Retina (tissue), 1 donor: ENCODE measurements at regions not wholly inside any gene's neighbourhood (a gene's known extent, or its start where the extent isn't known, plus 50 kb on each side); places are given as distances from the start of the nearest gene placed in this dataset.

Experiments
- DNase-seq: peaks from one replicate; pipeline ENCODE4 v3.0.0-alpha.2; 2016

- DNase-seq = no peak
Observed at GRCh38 chr16:5446623-5447240, 349.1 kb upstream of the EEF2KMT start.

DNA sequence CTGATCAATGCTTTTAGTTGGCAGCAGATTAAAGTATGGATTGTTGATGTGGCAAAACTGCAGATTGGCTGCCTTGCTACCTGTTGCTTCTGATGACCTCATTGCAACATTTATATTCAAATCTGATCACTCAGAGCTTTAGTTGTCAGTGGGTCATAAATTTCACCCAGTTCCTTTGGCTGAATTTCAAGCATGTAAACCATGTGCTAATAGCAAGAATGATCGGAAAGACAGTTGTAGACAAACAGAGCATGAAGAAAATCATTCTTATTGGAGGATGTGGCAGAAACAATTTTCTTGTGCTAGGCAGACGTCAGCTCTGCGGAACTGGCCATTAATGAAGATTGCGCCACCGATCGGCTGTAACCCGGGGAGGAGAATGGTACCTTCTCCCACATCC lies 346.6 kb upstream of the EEF2KMT start:
- no peak for DNase-seq

GRCh38 chr16:5442986-5443385 lies 345.4 kb upstream of the EEF2KMT start:
- no peak for DNase-seq

GRCh38 chr16:5442054-5442453 lies 344.5 kb upstream of the EEF2KMT start:
- no peak for DNase-seq

- DNase-seq = no peak
Observed at GRCh38 chr16:5438591-5438990, 341.0 kb upstream of the EEF2KMT start.

GRCh38 chr16:5433587-5433986 lies 336.0 kb upstream of the EEF2KMT start:
- DNase-seq = no peak

GRCh38 chr16:5432166-5432565 lies 334.6 kb upstream of the EEF2KMT start:
- DNase-seq = no peak

DNA sequence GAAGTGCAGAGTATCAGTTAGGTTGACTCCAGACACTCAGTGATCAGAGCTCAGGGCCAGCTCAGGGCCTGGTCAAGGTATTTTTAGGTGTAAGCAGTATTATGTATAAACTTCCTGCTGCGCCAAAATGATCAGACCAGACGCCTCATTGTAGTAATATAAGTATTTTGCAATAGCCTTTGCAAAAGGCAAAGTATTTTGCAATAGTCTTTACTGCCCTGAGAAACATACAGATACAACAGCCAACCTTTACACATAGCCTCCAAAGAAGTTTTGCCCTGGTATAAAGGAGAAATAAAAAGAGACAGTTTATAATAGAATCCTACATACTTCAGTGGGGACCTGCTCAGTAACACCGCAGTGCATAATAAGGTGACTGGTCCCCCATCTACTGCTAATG lies 333.0 kb upstream of the EEF2KMT start:
- DNase-seq = no peak

- no peak for DNase-seq
Observed at GRCh38 chr16:5428932-5429331, 331.3 kb upstream of the EEF2KMT start.

DNA sequence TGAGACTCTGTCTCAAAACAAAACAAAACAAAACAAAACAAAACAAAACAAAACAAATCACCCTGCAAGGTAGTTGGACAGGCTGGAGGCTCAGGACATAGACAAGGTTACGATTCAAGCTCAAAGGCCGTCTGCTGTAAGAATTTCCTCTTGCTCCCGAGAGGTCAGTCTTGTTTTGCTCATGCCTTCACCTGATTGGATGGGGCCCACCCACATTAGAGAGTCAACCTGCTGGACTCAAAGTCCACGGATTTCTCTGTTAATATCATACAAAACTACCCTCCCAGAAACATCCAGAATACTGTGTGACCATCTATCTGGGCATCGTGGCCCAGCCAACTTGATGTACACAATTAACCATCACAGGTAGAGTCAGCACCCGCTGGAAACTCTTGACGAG lies 330.0 kb upstream of the EEF2KMT start:
- DNase-seq = no peak

GRCh38 chr16:5422643-5423496 lies 325.3 kb upstream of the EEF2KMT start:
- no peak for DNase-seq

- no peak for DNase-seq
Observed at GRCh38 chr16:5422047-5422446, 324.5 kb upstream of the EEF2KMT start.

GRCh38 chr16:5416013-5416412 lies 318.4 kb upstream of the EEF2KMT start:
- DNase-seq = no peak

DNA sequence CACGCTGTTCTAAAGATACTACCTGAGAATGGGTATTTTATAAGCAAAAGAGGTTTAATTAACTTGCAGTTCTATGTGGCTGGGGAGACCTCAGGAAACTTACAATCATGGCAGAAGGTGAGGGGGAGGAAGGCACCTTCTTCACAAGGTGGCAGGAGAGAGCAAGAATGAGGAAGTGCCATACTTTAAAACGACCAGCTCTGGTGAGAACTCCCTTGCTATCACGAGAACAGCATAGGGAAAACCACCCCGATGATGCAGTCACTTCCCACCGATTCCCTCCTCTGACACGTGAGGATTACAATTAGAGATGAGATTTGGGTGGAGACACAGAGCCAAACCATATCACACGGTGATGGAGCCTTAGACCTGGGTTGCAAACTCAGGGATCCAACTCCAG lies 317.5 kb upstream of the EEF2KMT start:
- DNase-seq = no peak

- DNase-seq = peak; percentile 54
Observed at GRCh38 chr16:5412731-5413130, 315.1 kb upstream of the EEF2KMT start.

GRCh38 chr16:5398203-5398602 lies 300.6 kb upstream of the EEF2KMT start:
- no peak for DNase-seq

- DNase-seq = no peak
Observed at GRCh38 chr16:5396880-5397279, 299.3 kb upstream of the EEF2KMT start.

GRCh38 chr16:5393070-5393469 lies 295.5 kb upstream of the EEF2KMT start:
- no peak for DNase-seq

GRCh38 chr16:5386989-5387388 lies 289.4 kb upstream of the EEF2KMT start:
- no peak for DNase-seq

- DNase-seq = no peak
Observed at GRCh38 chr16:5385811-5386210, 288.2 kb upstream of the EEF2KMT start.

DNA sequence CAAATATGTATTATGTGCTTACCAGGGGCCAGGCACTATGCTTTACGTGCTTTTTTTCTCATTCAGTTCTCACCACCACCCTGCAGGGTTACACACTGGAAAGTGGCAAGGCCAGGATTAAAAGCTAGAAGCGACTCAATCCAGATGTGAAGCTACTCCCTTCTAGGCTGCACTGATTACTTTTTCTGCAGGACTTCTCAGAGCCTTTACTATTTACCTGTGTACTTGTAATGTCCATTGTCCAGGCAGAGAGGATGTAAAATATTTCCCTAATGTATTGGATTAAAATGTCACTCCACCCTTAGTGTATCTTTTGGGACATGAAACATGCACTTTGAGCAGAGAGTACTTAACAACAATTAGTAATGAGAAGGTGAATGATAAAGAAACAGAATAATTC lies 287.5 kb upstream of the EEF2KMT start:
- DNase-seq = no peak

DNA sequence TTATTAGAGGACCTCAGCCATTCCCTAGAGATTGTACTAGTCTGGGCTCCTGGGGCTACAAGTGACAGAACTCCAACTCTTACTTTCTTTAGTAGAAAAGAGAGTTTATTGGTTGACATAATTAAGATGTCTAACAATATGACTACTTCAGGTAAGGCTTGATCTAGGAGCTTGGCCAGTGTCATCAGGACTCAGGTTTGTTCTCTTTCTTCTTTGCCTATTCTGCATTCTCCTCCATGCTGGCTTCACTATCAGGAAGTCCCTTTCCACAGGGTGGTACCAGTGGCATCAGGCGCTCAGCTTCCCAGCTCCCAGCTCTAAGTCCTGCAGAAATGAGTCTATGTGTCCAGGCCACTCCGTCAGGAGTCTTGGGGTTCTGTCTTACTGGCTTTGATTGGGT lies 286.1 kb upstream of the EEF2KMT start:
- DNase-seq = no peak

DNA sequence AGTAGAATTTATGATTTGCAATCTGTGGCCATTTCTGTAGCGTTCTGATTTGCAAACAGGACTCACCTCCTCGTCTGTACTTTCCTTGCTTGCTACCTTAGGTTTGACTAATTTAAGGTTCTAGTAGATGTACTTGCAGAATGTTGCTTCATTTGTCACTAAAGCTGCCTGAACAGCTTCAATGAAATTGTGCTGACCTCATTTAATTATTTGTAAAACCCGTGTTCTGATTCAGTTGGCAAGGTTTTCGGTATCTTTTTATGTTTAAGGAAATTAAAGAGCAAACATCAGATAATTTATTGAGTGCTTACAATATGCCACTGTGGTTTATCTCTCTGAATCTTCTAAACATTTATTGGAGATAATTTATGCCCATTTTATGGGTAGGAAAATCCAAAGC lies 284.9 kb upstream of the EEF2KMT start:
- DNase-seq = no peak

GRCh38 chr16:5381481-5381880 lies 283.9 kb upstream of the EEF2KMT start:
- no peak for DNase-seq

- DNase-seq = no peak
Observed at GRCh38 chr16:5379954-5380353, 282.4 kb upstream of the EEF2KMT start.
